Activated CD8-positive, alpha-beta memory T cell treated with anti-CD3 and anti-CD28 coated beads, Interleukin-2, amount 50 U/mL, for 1 hour (primary cell): ENCODE measurements at regions not wholly inside any gene's neighbourhood (a gene's known extent, or its start where the extent isn't known, plus 50 kb on each side); places are given as distances from the start of the nearest gene placed in this dataset.

Experiments used
- DNase-seq: peaks from one replicate; pipeline ENCODE4 v3.0.0-alpha.2; 2020; ENCODE audit errors: extremely low read depth

- DNase-seq: no peak
Observed at GRCh38 chr2:176388861-176389260, 119.6 kb downstream of the MTX2 start.

GRCh38 chr2:176390276-176391147 is 121.3 kb downstream of the MTX2 start:
- no peak for DNase-seq

GRCh38 chr2:176391148-176391419 is 121.8 kb downstream of the MTX2 start:
- no peak for DNase-seq

- no peak for DNase-seq
Observed at GRCh38 chr2:176392249-176392648, 123.0 kb downstream of the MTX2 start.

GRCh38 chr2:176392744-176393414 is 123.6 kb downstream of the MTX2 start:
- no peak for DNase-seq

- DNase-seq: no peak
Observed at GRCh38 chr2:176395273-176395854, 126.1 kb downstream of the MTX2 start.

- DNase-seq: no peak
Observed at GRCh38 chr2:176398243-176399073, 129.2 kb downstream of the MTX2 start.

- no peak for DNase-seq
Observed at GRCh38 chr2:176399074-176399598, 129.9 kb downstream of the MTX2 start.

- no peak for DNase-seq
Observed at GRCh38 chr2:176405477-176405876, 136.2 kb downstream of the MTX2 start.

GRCh38 chr2:176407706-176408105 is 138.5 kb downstream of the MTX2 start:
- no peak for DNase-seq

GRCh38 chr2:176409671-176410070 is 140.4 kb downstream of the MTX2 start:
- DNase-seq: no peak

GRCh38 chr2:176412136-176412535 is 142.9 kb downstream of the MTX2 start:
- no peak for DNase-seq

- no peak for DNase-seq
Observed at GRCh38 chr2:176413786-176414185, 144.5 kb downstream of the MTX2 start.

- DNase-seq: no peak
Observed at GRCh38 chr2:176414641-176415040, 145.4 kb downstream of the MTX2 start.

GRCh38 chr2:176415174-176415895 is 146.1 kb downstream of the MTX2 start:
- DNase-seq: no peak

- DNase-seq: no peak
Observed at GRCh38 chr2:176415937-176416499, 146.8 kb downstream of the MTX2 start.

- DNase-seq: no peak
Observed at GRCh38 chr2:176418768-176419167, 149.5 kb downstream of the MTX2 start.

- no peak for DNase-seq
Observed at GRCh38 chr2:176419591-176420071, 150.4 kb downstream of the MTX2 start.

GRCh38 chr2:176421297-176422050 is 152.2 kb downstream of the MTX2 start:
- DNase-seq: no peak

- no peak for DNase-seq
Observed at GRCh38 chr2:176423819-176424218, 154.6 kb downstream of the MTX2 start.
